ENCODE measurements at regions not wholly inside any gene's neighbourhood (a gene's known extent, or its start where the extent isn't known, plus 50 kb on each side); places are given as distances from the start of the nearest gene placed in this dataset.

DNA sequence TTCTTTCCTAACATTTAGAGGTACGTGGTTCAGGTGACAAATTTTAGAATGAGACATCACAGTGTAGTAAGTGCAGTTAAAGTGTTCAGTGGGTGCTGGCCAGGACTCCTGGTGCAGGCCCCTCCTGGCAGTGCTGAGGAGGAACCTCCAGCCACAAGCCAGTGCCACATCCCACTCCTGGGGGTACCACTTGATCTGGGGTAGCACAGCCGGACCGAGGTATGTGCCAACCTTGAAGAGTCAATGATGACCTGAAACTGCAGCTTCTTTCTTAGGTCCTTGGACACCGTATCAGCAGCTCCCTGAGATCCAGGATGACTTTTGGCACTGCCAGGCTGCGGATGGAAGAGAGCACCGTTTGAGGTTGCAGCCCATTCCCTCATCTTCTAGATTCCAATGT is 310.4 kb upstream of the IRX4 start:
- Histone ChIP-seq H2BK5ac (ENCODE audit: low read depth, low read length) (no peak overlapping the region), H3K27me3 (replicated peaks in 1 of 4; ENCODE audit: control insufficient read depth in 3 of 4, extremely low read depth in 1 of 4, insufficient read depth in 3 of 4, low read length in 3 of 4) (no peaks in the 10 kb centered on the region), H2BK15ac (ENCODE audit: low read length) (no peak overlapping the region), H3K79me1 (ENCODE audit: low read depth, low read length) (no peaks in the 10 kb centered on the region), H3K4ac (replicated peaks; ENCODE audit: insufficient read length, low read depth, low read length) (no peak overlapping the region), H3K18ac (ENCODE audit: extremely low read depth, low read length) (no peak overlapping the region), H3K4me1 (replicated peaks in 1 of 4; ENCODE audit: control insufficient read depth in 3 of 4, insufficient read depth in 4 of 4, low read length in 3 of 4) (no peaks in the 10 kb centered on the region), H2BK12ac (ENCODE audit: low read depth, low read length) (no peak overlapping the region), H3K36me3 (ENCODE audit: control insufficient read depth in 2 of 4, insufficient read depth in 4 of 4, low read length in 3 of 4) (no peaks in the 10 kb centered on the region), H4K8ac (ENCODE audit: extremely low read depth, insufficient read depth, low read length) (no peak overlapping the region; the same call in 1 of the 2 replicates), H2AK5ac (ENCODE audit: low read depth, low read length) (no peak overlapping the region), H4K91ac (replicated peaks; ENCODE audit: insufficient read length, low read length) (no peak overlapping the region), H3K9ac (replicated peaks in 1 of 4; ENCODE audit: extremely low read depth in 1 of 4, low read depth in 3 of 4, low read length in 3 of 4) (no peak overlapping the region), H3K79me2 (ENCODE audit: control insufficient read depth in 1 of 2, insufficient read depth in 2 of 2, low read length in 2 of 2) (no peaks in the 10 kb centered on the region), H3K14ac (ENCODE audit: insufficient read length) (no peak overlapping the region), H3K4me3 (ENCODE audit: extremely low read depth in 1 of 4, insufficient read depth in 2 of 4, low read depth in 3 of 4, low read length in 4 of 4) (no peak overlapping the region), H2BK120ac (replicated peaks; ENCODE audit: low read depth, low read length) (no peak overlapping the region), H3K23me2 (ENCODE audit: low read depth, low read length) (no peaks in the 10 kb centered on the region), H4K5ac (ENCODE audit: insufficient read length, low read depth, low read length) (no peak overlapping the region), H3K56ac (replicated peaks; ENCODE audit: insufficient read length, low read depth, low read length) (no peak overlapping the region), H3K27ac (ENCODE audit: low read depth, low read length) (no peak overlapping the region), H3K23ac (ENCODE audit: insufficient read length) (no peak overlapping the region), H3K4me2 (ENCODE audit: insufficient read depth in 1 of 2, low read depth in 2 of 2, low read length in 2 of 2) (no peak overlapping the region), H2BK20ac (ENCODE audit: low read length) (no peak overlapping the region), H4K20me1 (replicated peaks in 1 of 2; ENCODE audit: control insufficient read depth in 1 of 2, insufficient read depth in 2 of 2, low read length in 2 of 2) (no peaks in the 10 kb centered on the region), H2AFZ (ENCODE audit: low read length) (no peak overlapping the region), H3K9me3 (ENCODE audit: insufficient read depth in 2 of 2, low read depth in 1 of 2, low read length in 1 of 2) (peaks cover 9 to 12% of the 10 kb centered on the region in 2 experiments)
- DNase-seq (ENCODE audit: low read depth in 1 of 2, low spot score in 2 of 2) (peak in 1 of 2 experiments; percentile 1), FAIRE-seq (no peak)
- ChIA-PET POLR2A (ENCODE audit: partially characterized antibody) (no interaction called here), CTCF (ENCODE audit: partially characterized antibody) (no interaction called here)
- WGBS, 2 experiments (ENCODE audit: extremely low coverage in 1 of 2, insufficient coverage in 1 of 2, insufficient read length in 1 of 2, insufficient replicate concordance in 2 of 2, low coverage in 1 of 2, low lambda C conversion rate in 2 of 2, missing lambda C conversion rate in 1 of 2), result 97% methylated on average over 6 of the region's 6 CpGs; no CpG with 5 or more reads in 1 of the 2 experiments
- TF ChIP-seq, protein P1, sequence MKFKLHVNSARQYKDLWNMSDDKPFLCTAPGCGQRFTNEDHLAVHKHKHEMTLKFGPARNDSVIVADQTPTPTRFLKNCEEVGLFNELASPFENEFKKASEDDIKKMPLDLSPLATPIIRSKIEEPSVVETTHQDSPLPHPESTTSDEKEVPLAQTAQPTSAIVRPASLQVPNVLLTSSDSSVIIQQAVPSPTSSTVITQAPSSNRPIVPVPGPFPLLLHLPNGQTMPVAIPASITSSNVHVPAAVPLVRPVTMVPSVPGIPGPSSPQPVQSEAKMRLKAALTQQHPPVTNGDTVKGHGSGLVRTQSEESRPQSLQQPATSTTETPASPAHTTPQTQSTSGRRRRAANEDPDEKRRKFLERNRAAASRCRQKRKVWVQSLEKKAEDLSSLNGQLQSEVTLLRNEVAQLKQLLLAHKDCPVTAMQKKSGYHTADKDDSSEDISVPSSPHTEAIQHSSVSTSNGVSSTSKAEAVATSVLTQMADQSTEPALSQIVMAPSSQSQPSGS (IDR thresholded peaks at IDR 0.05; ENCODE audit: low read length), result no peak
- no peak for TF ChIP-seq BACH1 (IDR thresholded peaks at IDR 0.05; ENCODE audit: low read length)
- TF ChIP-seq EGR1 (IDR thresholded peaks at IDR 0.05; ENCODE audit: borderline replicate concordance, low read depth, low read length), result no peak
- no peak for TF ChIP-seq PHF8 (conservative IDR thresholded peaks at IDR 0.05; ENCODE audit: low read depth, low read length)
- TF ChIP-seq NRF1 (IDR thresholded peaks at IDR 0.05; ENCODE audit: low read depth, low read length), result no peak
- TF ChIP-seq CTCF (IDR thresholded peaks at IDR 0.05; ENCODE audit: control extremely low read depth in 1 of 3, insufficient read depth in 1 of 3, low read depth in 1 of 3, low read length in 3 of 3), result no peak
- no peak for TF ChIP-seq SIN3A (conservative IDR thresholded peaks at IDR 0.05 in 1 of 2, IDR thresholded peaks at IDR 0.05 in 1 of 2; ENCODE audit: low read depth in 1 of 2, low read length in 2 of 2)
- TF ChIP-seq, protein P2, sequence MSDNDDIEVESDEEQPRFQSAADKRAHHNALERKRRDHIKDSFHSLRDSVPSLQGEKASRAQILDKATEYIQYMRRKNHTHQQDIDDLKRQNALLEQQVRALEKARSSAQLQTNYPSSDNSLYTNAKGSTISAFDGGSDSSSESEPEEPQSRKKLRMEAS (IDR thresholded peaks at IDR 0.05), result no peak
- no peak for TF ChIP-seq CBX8 (IDR thresholded peaks at IDR 0.05; ENCODE audit: borderline replicate concordance, low read depth, low read length)
- no peak for TF ChIP-seq POLR2A (IDR thresholded peaks at IDR 0.05; ENCODE audit: control extremely low read depth in 1 of 2, low read depth in 2 of 2, low read length in 2 of 2)
- TF ChIP-seq CREB1 (IDR thresholded peaks at IDR 0.05), result no peak

All from H1 (cell line).